ENCODE measurements at regions not wholly inside any gene's neighbourhood (a gene's known extent, or its start where the extent isn't known, plus 50 kb on each side); places are given as distances from the start of the nearest gene placed in this dataset.

DNA sequence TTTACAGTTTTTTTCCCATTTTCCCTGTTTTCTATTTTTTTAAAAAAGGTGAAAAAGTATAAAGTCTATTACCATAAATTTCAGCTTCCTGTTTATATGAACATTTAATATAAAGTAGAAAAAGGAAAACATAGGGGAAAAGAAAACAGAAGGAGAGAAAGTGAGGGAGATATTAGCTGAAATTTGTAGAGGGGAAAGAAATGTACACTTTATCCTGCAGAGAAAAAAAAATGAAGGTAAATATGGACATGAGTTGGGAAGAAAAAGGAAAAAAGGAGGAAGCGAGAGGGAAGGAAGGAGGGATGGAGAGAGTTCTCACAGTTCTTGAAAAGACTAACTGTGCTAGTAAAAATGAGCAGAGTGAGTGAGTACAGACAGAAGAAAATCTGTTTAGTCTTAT is 91.6 kb upstream of the BTG1 start:
- ChIA-PET CTCF (no interaction called here), POLR2A (ENCODE audit: unreplicated experiment) (no interaction called here)
- Histone ChIP-seq H3K27me3 (ENCODE audit: low read length) (no peaks in the 10 kb centered on the region), H2AFZ (ENCODE audit: low read length) (no peak overlapping the region), H3K9me2 (replicated peaks; ENCODE audit: low read length) (0 out of 2 replicates have a peak, but pooled peaks cover 3% of the 10 kb centered on the region), H3K4me2 (ENCODE audit: low read length) (no peak overlapping the region), H3K4me1 (ENCODE audit: insufficient read depth, low read length) (no peaks in the 10 kb centered on the region), H3K36me3 (ENCODE audit: low read depth, low read length) (no peaks in the 10 kb centered on the region), H3K4me3 (ENCODE audit: low read length) (no peak overlapping the region), H3K9me3 (ENCODE audit: low read length) (no peaks in the 10 kb centered on the region), H3K9ac (ENCODE audit: low read length) (no peak overlapping the region), H3K79me2 (ENCODE audit: low read length) (no peaks in the 10 kb centered on the region), H4K20me1 (ENCODE audit: low read length) (no peaks in the 10 kb centered on the region), H3K27ac (ENCODE audit: low read length) (no peak overlapping the region), H3F3A (ENCODE audit: low read length, unreplicated experiment) (no peaks in the 10 kb centered on the region)
- TF ChIP-seq, protein P1, sequence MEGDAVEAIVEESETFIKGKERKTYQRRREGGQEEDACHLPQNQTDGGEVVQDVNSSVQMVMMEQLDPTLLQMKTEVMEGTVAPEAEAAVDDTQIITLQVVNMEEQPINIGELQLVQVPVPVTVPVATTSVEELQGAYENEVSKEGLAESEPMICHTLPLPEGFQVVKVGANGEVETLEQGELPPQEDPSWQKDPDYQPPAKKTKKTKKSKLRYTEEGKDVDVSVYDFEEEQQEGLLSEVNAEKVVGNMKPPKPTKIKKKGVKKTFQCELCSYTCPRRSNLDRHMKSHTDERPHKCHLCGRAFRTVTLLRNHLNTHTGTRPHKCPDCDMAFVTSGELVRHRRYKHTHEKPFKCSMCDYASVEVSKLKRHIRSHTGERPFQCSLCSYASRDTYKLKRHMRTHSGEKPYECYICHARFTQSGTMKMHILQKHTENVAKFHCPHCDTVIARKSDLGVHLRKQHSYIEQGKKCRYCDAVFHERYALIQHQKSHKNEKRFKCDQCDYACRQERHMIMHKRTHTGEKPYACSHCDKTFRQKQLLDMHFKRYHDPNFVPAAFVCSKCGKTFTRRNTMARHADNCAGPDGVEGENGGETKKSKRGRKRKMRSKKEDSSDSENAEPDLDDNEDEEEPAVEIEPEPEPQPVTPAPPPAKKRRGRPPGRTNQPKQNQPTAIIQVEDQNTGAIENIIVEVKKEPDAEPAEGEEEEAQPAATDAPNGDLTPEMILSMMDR (conservative IDR thresholded peaks at IDR 0.05; ENCODE audit: low read depth, low read length) = no peak
- TF ChIP-seq EZH2phosphoT487 (IDR thresholded peaks at IDR 0.05; ENCODE audit: borderline replicate concordance, low read length) (no peak), EZH2 (IDR thresholded peaks at IDR 0.05; ENCODE audit: low read length, unreplicated experiment) (no peak)
- DNase-seq (no peak), ATAC-seq (no peak)
- BruUV-seq (replicated peaks) = no TSS peak
- intact Hi-C loops (cut with micrococcal nuclease) = no loop called here

DNA sequence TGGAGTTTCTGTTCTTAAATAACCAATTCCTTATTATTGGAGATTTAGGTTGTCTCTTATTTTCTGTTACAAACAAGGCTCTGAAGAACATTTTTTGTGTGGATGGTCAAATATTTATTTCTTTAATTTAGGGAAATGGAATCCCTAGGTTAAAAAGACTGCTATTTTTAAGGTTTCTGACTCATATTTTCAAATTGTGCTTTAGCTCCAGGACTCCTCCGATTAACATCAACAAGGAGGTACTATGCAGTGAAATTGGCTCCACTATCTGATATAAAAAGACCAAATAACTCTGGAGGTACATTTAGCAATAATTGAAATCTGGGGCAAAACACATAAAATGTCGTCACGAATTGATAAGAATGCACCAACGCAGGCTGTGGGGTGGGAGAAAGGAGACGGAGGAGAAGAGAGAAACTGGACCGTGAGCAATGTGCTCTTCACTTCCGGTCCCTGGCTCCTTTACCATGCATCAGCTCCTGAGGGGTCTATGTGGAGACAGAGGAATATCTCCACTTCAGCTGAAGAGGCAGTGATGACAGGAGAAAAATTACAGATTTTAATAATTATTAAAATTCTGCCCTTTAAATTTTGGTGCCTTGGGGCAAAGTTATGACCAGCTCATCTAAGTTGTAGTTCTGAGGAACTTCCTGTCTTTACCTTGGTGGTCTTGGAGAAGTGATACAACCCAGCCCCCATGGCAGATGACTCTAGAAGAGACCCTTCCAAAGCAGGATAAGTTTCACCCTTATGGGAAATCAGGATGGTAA is 90.2 kb upstream of the BTG1 start:
- Histone ChIP-seq H3K27me3 (ENCODE audit: low read length) (no peaks in the 10 kb centered on the region), H2AFZ (ENCODE audit: low read length) (no peak overlapping the region), H3K9ac (ENCODE audit: low read length) (no peak overlapping the region), H3K9me2 (replicated peaks; ENCODE audit: low read length) (0 out of 2 replicates have a peak, but pooled peaks cover 3% of the 10 kb centered on the region), H3K27ac (ENCODE audit: low read length) (no peak overlapping the region), H4K20me1 (ENCODE audit: low read length) (no peaks in the 10 kb centered on the region), H3K4me1 (ENCODE audit: insufficient read depth, low read length) (no peaks in the 10 kb centered on the region), H3K79me2 (ENCODE audit: low read length) (no peaks in the 10 kb centered on the region), H3K36me3 (ENCODE audit: low read depth, low read length) (no peaks in the 10 kb centered on the region), H3K4me2 (ENCODE audit: low read length) (no peak overlapping the region), H3K4me3 (ENCODE audit: low read length) (no peak overlapping the region), H3F3A (ENCODE audit: low read length, unreplicated experiment) (no peaks in the 10 kb centered on the region), H3K9me3 (ENCODE audit: low read length) (no peaks in the 10 kb centered on the region)
- no peak for ATAC-seq
- intact Hi-C loops (cut with micrococcal nuclease) = no loop called here
- DNase-seq = no peak
- ChIA-PET CTCF (no interaction called here), POLR2A (ENCODE audit: unreplicated experiment) (no interaction called here)
- no TSS peak for BruUV-seq (replicated peaks)
- TF ChIP-seq, protein P1 (conservative IDR thresholded peaks at IDR 0.05; ENCODE audit: low read depth, low read length) = no peak
- TF ChIP-seq EZH2 (IDR thresholded peaks at IDR 0.05; ENCODE audit: low read length, unreplicated experiment) = no peak

DNA sequence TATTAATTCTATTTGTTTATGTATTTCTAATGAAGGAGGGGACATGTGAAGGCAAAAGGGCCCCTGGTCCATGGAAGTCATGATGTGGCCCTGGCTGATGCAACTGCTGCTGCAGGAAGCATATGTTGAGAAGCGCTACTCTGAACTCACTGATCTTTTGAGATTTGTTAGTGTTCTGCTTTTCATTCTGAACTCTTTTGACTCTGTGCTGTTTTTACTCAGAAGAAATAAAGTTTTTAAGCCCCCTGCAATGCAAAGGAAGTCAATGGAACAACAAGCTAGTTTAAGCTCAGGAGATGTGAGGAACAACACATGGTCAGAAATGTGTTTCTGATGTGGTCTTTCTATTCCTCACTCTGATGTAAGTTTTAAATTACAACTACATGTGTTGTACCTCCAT is 88.9 kb upstream of the BTG1 start:
- H3K4me1 ChIP-seq (ENCODE audit: insufficient read depth, low read length) = no peaks in the 10 kb centered on the region
- H3K4me3 ChIP-seq (ENCODE audit: low read length) = no peak overlapping the region
- H3K9me3 ChIP-seq (ENCODE audit: low read length) = no peaks in the 10 kb centered on the region
- H3K36me3 ChIP-seq (ENCODE audit: low read depth, low read length) = no peaks in the 10 kb centered on the region
- H3K4me2 ChIP-seq (ENCODE audit: low read length) = no peak overlapping the region
- intact Hi-C loops (cut with micrococcal nuclease) = no loop called here
- no peaks in the 10 kb centered on the region for H3F3A ChIP-seq (ENCODE audit: low read length, unreplicated experiment)
- no peak for ATAC-seq
- BruUV-seq (replicated peaks) = no TSS peak
- no peaks in the 10 kb centered on the region for H3K27me3 ChIP-seq (ENCODE audit: low read length)
- no peak overlapping the region for H3K27ac ChIP-seq (ENCODE audit: low read length)
- no peak for DNase-seq
- 0 out of 2 replicates have a peak, but pooled peaks cover 3% of the 10 kb centered on the region for H3K9me2 ChIP-seq (replicated peaks; ENCODE audit: low read length)
- ChIA-PET POLR2A (ENCODE audit: unreplicated experiment) (no interaction called here), CTCF (no interaction called here)
- no peaks in the 10 kb centered on the region for H3K79me2 ChIP-seq (ENCODE audit: low read length)
- H3K9ac ChIP-seq (ENCODE audit: low read length) = no peak overlapping the region
- no peaks in the 10 kb centered on the region for H4K20me1 ChIP-seq (ENCODE audit: low read length)
- TF ChIP-seq, protein P1 (conservative IDR thresholded peaks at IDR 0.05; ENCODE audit: low read depth, low read length) = no peak
- TF ChIP-seq EZH2 (IDR thresholded peaks at IDR 0.05; ENCODE audit: low read length, unreplicated experiment) = no peak
- no peak for TF ChIP-seq EZH2phosphoT487 (IDR thresholded peaks at IDR 0.05; ENCODE audit: borderline replicate concordance, low read length)
- no peak overlapping the region for H2AFZ ChIP-seq (ENCODE audit: low read length)
